NCI-H128 (cell line): ENCODE measurements at regions not wholly inside any gene's neighbourhood (a gene's known extent, or its start where the extent isn't known, plus 50 kb on each side); places are given as distances from the start of the nearest gene placed in this dataset.
"Not testable (repeated sequence)": the region's sequence is repeated elsewhere in the genome, so short reads cannot be mapped to it uniquely, and the experiment has no call there.

Experiments used
- DNase-seq: peaks from one replicate; lab custom pipeline; 2025; ENCODE audit not compliant: unreplicated experiment; lab: John Stamatoyannopoulos, UW

- not testable (repeated sequence) for DNase-seq
Observed at GRCh38 chr17:15802917-15803316, 70.8 kb downstream of the TBC1D26 start.

GRCh38 chr17:15806825-15807224 is 74.7 kb downstream of the TBC1D26 start:
- DNase-seq = not testable (repeated sequence)

- DNase-seq = not testable (repeated sequence)
Observed at GRCh38 chr17:15813388-15813787, 81.3 kb downstream of the TBC1D26 start.

- DNase-seq = not testable (repeated sequence)
Observed at GRCh38 chr17:15814003-15814402, 81.9 kb downstream of the TBC1D26 start.

- DNase-seq = not testable (repeated sequence)
Observed at GRCh38 chr17:15817861-15818260, 85.8 kb downstream of the TBC1D26 start.

GRCh38 chr17:15822280-15822679 is 90.2 kb downstream of the TBC1D26 start:
- DNase-seq = not testable (repeated sequence)

GRCh38 chr17:15828727-15829314 is 96.7 kb downstream of the TBC1D26 start:
- peak; percentile 33 for DNase-seq

GRCh38 chr17:15830221-15830620 is 98.1 kb downstream of the TBC1D26 start:
- not testable (repeated sequence) for DNase-seq

- DNase-seq = not testable (repeated sequence)
Observed at GRCh38 chr17:15831182-15831581, 99.1 kb downstream of the TBC1D26 start.

- DNase-seq = not testable (repeated sequence)
Observed at GRCh38 chr17:15832921-15833480, 100.9 kb downstream of the TBC1D26 start.

GRCh38 chr17:15833890-15834289 is 101.8 kb downstream of the TBC1D26 start:
- not testable (repeated sequence) for DNase-seq

GRCh38 chr17:15835481-15835880 is 103.4 kb downstream of the TBC1D26 start:
- not testable (repeated sequence) for DNase-seq

GRCh38 chr17:15836249-15836982 is 104.3 kb downstream of the TBC1D26 start:
- DNase-seq = not testable (repeated sequence)

GRCh38 chr17:15836991-15837390 is 104.9 kb downstream of the TBC1D26 start:
- DNase-seq = not testable (repeated sequence)

GRCh38 chr17:15847447-15848229 is 97.3 kb upstream of the ADORA2B start:
- DNase-seq = not testable (repeated sequence)

- not testable (repeated sequence) for DNase-seq
Observed at GRCh38 chr17:15849054-15849453, 95.9 kb upstream of the ADORA2B start.

GRCh38 chr17:15850071-15850470 is 94.9 kb upstream of the ADORA2B start:
- not testable (repeated sequence) for DNase-seq

GRCh38 chr17:15850687-15851086 is 94.2 kb upstream of the ADORA2B start:
- not testable (repeated sequence) for DNase-seq

- not testable (repeated sequence) for DNase-seq
Observed at GRCh38 chr17:15852863-15853262, 92.1 kb upstream of the ADORA2B start.

GRCh38 chr17:15856191-15856590 is 88.7 kb upstream of the ADORA2B start:
- not testable (repeated sequence) for DNase-seq

- DNase-seq = not testable (repeated sequence)
Observed at GRCh38 chr17:15856745-15857144, 88.2 kb upstream of the ADORA2B start.
